Transverse colon (tissue), 4 donors: ENCODE measurements at regions not wholly inside any gene's neighbourhood (a gene's known extent, or its start where the extent isn't known, plus 50 kb on each side); places are given as distances from the start of the nearest gene placed in this dataset.

ENCODE experiments used
- CTCF ChIP-seq, 5 experiments: fragments of 200-600 bp in 3 of 5; fragments of 450-650 bp in 2 of 5; sonication (generic) in 3 of 5; IDR thresholded peaks; 1 replicate in 2 of 5; 2 replicates in 3 of 5; pipeline ENCODE4 v1.5.1; 2016 to 2017; ENCODE audit warnings: antibody characterized with exemption in 5 of 5, inconsistent platforms in 3 of 5, mild to moderate bottlenecking in 2 of 5, moderate library complexity in 1 of 5
- POLR2AphosphoS5 ChIP-seq, 3 donors: sonication (generic); formaldehyde crosslinking; IDR thresholded peaks; one replicate each; pipeline ENCODE4 v1.6.1; 2016; ENCODE audit warnings: antibody characterized with exemption in 3 of 3

GRCh38 chr6:149136913-149137286 lies 180.6 kb upstream of the TAB2 start:
- TF ChIP-seq CTCF (IDR thresholded peaks at IDR 0.05) (no peak), POLR2AphosphoS5 (IDR thresholded peaks at IDR 0.05) (no peak)
